Left ventricle myocardium inferior (tissue), 1 donor: ENCODE measurements at regions not wholly inside any gene's neighbourhood (a gene's known extent, or its start where the extent isn't known, plus 50 kb on each side); places are given as distances from the start of the nearest gene placed in this dataset.

Source experiments
- DNase-seq: peaks from one replicate; pipeline ENCODE4 v3.0.0-alpha.2; 2020
- H3K27ac ChIP-seq: fragments of 200-600 bp; replicated peaks from 2 replicates; pipeline ENCODE4 v1.8.0; 2021
- H3K27me3 ChIP-seq: fragments of 200-600 bp; 2 replicates; pipeline ENCODE4 v1.8.0; 2021; ENCODE audit warnings: low read depth
- H3K36me3 ChIP-seq: fragments of 200-600 bp; 2 replicates; pipeline ENCODE4 v1.8.0; 2021
- H3K4me1 ChIP-seq: fragments of 200-600 bp; 2 replicates; pipeline ENCODE4 v1.8.0; 2021
- H3K4me3 ChIP-seq: fragments of 200-600 bp; 2 replicates; pipeline ENCODE4 v1.8.0; 2021; ENCODE audit warnings: mild to moderate bottlenecking, moderate library complexity
- H3K9me3 ChIP-seq: fragments of 200-600 bp; replicated peaks from 2 replicates; pipeline ENCODE4 v1.8.0; 2021
- CTCF ChIP-seq: fragments of 200-600 bp; IDR thresholded peaks from 2 replicates; pipeline ENCODE4 v1.8.0; 2021; ENCODE audit warnings: antibody characterized with exemption, mild to moderate bottlenecking, borderline replicate concordance
- intact Hi-C: fragments of 100-400 bp; cut with micrococcal nuclease; formaldehyde crosslinking; loops from one replicate; pipeline ENCODE4 v1.11.0; 2022
- donor health status: DM: no; HTN: yes; CAD: no; lungs with severe emphysema.

- no peak for DNase-seq
- TF ChIP-seq CTCF: no peak
- intact Hi-C loops: no loop called here
- no peaks in the 10 kb centered on the region for H3K27me3 ChIP-seq
- H3K27ac ChIP-seq: no peak overlapping the region
- no peaks in the 10 kb centered on the region for H3K9me3 ChIP-seq
- H3K4me1 ChIP-seq: no peaks in the 10 kb centered on the region
- no peaks in the 10 kb centered on the region for H3K36me3 ChIP-seq
- no peak overlapping the region for H3K4me3 ChIP-seq
Measured at GRCh38 chr12:88934163-88934747, 354.0 kb upstream of the KITLG start.

- no peak for DNase-seq
- intact Hi-C loops: no loop called here
- Histone ChIP-seq H3K27me3 (no peaks in the 10 kb centered on the region), H3K9me3 (no peaks in the 10 kb centered on the region), H3K4me1 (no peaks in the 10 kb centered on the region), H3K36me3 (no peaks in the 10 kb centered on the region), H3K27ac (no peak overlapping the region), H3K4me3 (no peak overlapping the region)
- no peak for TF ChIP-seq CTCF
Measured at GRCh38 chr12:88932457-88932856, 352.2 kb upstream of the KITLG start.

- no peaks in the 10 kb centered on the region for H3K27me3 ChIP-seq
- H3K9me3 ChIP-seq: no peaks in the 10 kb centered on the region
- H3K4me3 ChIP-seq: no peak overlapping the region
- intact Hi-C loops: no loop called here
- no peak for DNase-seq
- H3K27ac ChIP-seq: no peak overlapping the region
- no peak for TF ChIP-seq CTCF
- no peaks in the 10 kb centered on the region for H3K4me1 ChIP-seq
- no peaks in the 10 kb centered on the region for H3K36me3 ChIP-seq
Measured at GRCh38 chr12:88931598-88931997, 351.3 kb upstream of the KITLG start.

- no peak overlapping the region for H3K4me3 ChIP-seq
- no peak overlapping the region for H3K27ac ChIP-seq
- DNase-seq: no peak
- no peaks in the 10 kb centered on the region for H3K27me3 ChIP-seq
- TF ChIP-seq CTCF: no peak
- H3K9me3 ChIP-seq: no peaks in the 10 kb centered on the region
- intact Hi-C loops: no loop called here
- no peaks in the 10 kb centered on the region for H3K4me1 ChIP-seq
- no peaks in the 10 kb centered on the region for H3K36me3 ChIP-seq
Measured at GRCh38 chr12:88925454-88925853, 345.2 kb upstream of the KITLG start.

GRCh38 chr12:88924162-88924561, 343.9 kb upstream of the KITLG start:
- H3K9me3 ChIP-seq: peaks cover 6% of the 10 kb centered on the region
- no peak for DNase-seq
- H3K4me1 ChIP-seq: no peaks in the 10 kb centered on the region
- no peaks in the 10 kb centered on the region for H3K36me3 ChIP-seq
- no peaks in the 10 kb centered on the region for H3K27me3 ChIP-seq
- H3K27ac ChIP-seq: no peak overlapping the region
- no peak for TF ChIP-seq CTCF
- intact Hi-C loops: no loop called here
- no peak overlapping the region for H3K4me3 ChIP-seq
